Neuron (in vitro differentiated cells): ENCODE measurements at regions not wholly inside any gene's neighbourhood (a gene's known extent, or its start where the extent isn't known, plus 50 kb on each side); places are given as distances from the start of the nearest gene placed in this dataset.

Experiments used
- H2AFZ ChIP-seq: one replicate; pipeline ENCODE4 v1.6.1; 2013; ENCODE audit warnings: low read depth, mild to moderate bottlenecking, inconsistent platforms, low read length, moderate library complexity
- H3K27me3 ChIP-seq: one replicate; pipeline ENCODE4 v1.6.1; 2013; ENCODE audit warnings: low read length; ENCODE audit not compliant: insufficient read depth
- H3K36me3 ChIP-seq: one replicate; pipeline ENCODE4 v1.6.1; 2013; ENCODE audit warnings: low read length; ENCODE audit not compliant: insufficient read depth
- H3K4me1 ChIP-seq: one replicate; pipeline ENCODE4 v1.6.1; 2013; ENCODE audit warnings: low read length; ENCODE audit not compliant: insufficient read depth
- H3K4me3 ChIP-seq: 2 replicates; pipeline ENCODE4 v1.5.1; 2013; ENCODE audit warnings: mild to moderate bottlenecking, low read length, moderate library complexity
- H3K9me3 ChIP-seq: one replicate; pipeline ENCODE4 v1.6.1; 2013; ENCODE audit warnings: low read length

DNA sequence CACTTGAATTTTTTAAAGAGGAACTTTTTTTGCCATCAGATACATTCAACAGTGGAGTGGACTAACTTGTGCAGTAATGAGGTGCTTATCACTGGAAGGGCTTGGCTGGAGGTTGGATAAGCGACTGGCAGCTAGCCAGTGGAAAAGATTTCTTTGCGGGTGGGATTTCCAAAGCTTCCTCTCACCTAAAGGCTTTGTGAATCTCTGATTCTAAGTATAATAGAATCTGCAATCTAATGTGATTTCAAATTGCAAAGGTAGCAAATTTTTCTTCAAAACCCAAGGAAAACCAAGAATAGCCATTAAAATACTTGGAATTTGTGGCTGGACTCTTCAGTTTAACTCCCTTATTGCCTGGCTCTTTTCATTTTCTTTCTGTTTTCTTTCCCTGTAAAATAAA lies 460.4 kb upstream of the MARCKS start:
- H3K4me3 ChIP-seq = no peak overlapping the region
- H3K27me3 ChIP-seq = no peaks in the 10 kb centered on the region
- no peaks in the 10 kb centered on the region for H3K9me3 ChIP-seq
- peaks cover 18% of the 10 kb centered on the region for H3K4me1 ChIP-seq
- no peak overlapping the region for H2AFZ ChIP-seq
- no peaks in the 10 kb centered on the region for H3K36me3 ChIP-seq

GRCh38 chr6:113397236-113397635 lies 459.9 kb upstream of the MARCKS start:
- Histone ChIP-seq H3K4me3 (no peak overlapping the region), H3K27me3 (no peaks in the 10 kb centered on the region), H3K4me1 (peaks cover 13% of the 10 kb centered on the region), H2AFZ (no peak overlapping the region), H3K9me3 (no peaks in the 10 kb centered on the region), H3K36me3 (no peaks in the 10 kb centered on the region)

- Histone ChIP-seq H3K9me3 (no peaks in the 10 kb centered on the region), H3K4me3 (no peak overlapping the region), H3K27me3 (no peaks in the 10 kb centered on the region), H3K4me1 (no peaks in the 10 kb centered on the region), H2AFZ (no peak overlapping the region), H3K36me3 (no peaks in the 10 kb centered on the region)
Observed at GRCh38 chr6:113401231-113401630, 455.9 kb upstream of the MARCKS start.

- Histone ChIP-seq H3K27me3 (no peaks in the 10 kb centered on the region), H2AFZ (no peak overlapping the region), H3K4me1 (no peaks in the 10 kb centered on the region), H3K4me3 (no peak overlapping the region), H3K9me3 (no peaks in the 10 kb centered on the region), H3K36me3 (no peaks in the 10 kb centered on the region)
Observed at GRCh38 chr6:113402544-113402943, 454.6 kb upstream of the MARCKS start.

GRCh38 chr6:113403966-113404595 lies 453.1 kb upstream of the MARCKS start:
- H3K27me3 ChIP-seq = no peaks in the 10 kb centered on the region
- no peaks in the 10 kb centered on the region for H3K36me3 ChIP-seq
- H3K4me1 ChIP-seq = no peaks in the 10 kb centered on the region
- no peak overlapping the region for H3K4me3 ChIP-seq
- no peak overlapping the region for H2AFZ ChIP-seq
- no peaks in the 10 kb centered on the region for H3K9me3 ChIP-seq

GRCh38 chr6:113405326-113406047 lies 451.7 kb upstream of the MARCKS start:
- Histone ChIP-seq H2AFZ (no peak overlapping the region), H3K4me1 (no peaks in the 10 kb centered on the region), H3K9me3 (no peaks in the 10 kb centered on the region), H3K4me3 (no peak overlapping the region), H3K36me3 (no peaks in the 10 kb centered on the region), H3K27me3 (no peaks in the 10 kb centered on the region)

DNA sequence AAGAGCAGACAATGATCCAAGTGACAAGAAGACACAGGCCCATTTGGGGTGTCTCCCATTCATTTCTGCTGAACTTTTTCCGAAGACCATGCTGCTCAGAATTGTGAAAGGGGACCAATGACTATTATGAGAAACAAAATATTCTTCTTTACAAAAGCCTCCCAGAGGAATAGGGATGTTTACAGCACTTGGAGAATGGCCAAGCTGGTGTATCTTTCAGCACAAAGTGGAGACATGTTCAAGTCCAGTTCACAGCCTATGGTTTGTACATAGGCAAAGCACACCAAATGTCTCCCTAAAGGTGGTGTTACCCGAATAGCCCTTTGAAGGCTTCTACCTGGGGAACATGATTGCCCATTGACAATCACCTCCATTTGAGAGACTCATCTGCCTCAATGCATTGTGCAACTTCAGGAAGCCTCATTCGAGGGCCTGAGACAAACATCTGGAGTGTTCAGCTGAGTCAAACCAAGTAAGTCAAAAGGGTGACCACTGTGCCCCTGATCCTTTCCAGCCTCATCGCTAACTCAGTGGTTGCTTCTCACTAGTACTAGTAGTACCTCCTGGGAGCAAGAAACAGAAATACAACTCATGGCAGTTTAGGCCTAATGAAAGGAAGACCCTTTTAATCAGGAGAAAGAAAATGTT lies 451.0 kb upstream of the MARCKS start:
- H3K9me3 ChIP-seq = no peaks in the 10 kb centered on the region
- no peak overlapping the region for H2AFZ ChIP-seq
- no peaks in the 10 kb centered on the region for H3K27me3 ChIP-seq
- no peak overlapping the region for H3K4me3 ChIP-seq
- H3K4me1 ChIP-seq = no peaks in the 10 kb centered on the region
- no peaks in the 10 kb centered on the region for H3K36me3 ChIP-seq

- no peak overlapping the region for H2AFZ ChIP-seq
- H3K4me3 ChIP-seq = no peak overlapping the region
- H3K27me3 ChIP-seq = no peaks in the 10 kb centered on the region
- no peaks in the 10 kb centered on the region for H3K4me1 ChIP-seq
- H3K36me3 ChIP-seq = no peaks in the 10 kb centered on the region
- H3K9me3 ChIP-seq = no peaks in the 10 kb centered on the region
Observed at GRCh38 chr6:113411011-113411410, 446.1 kb upstream of the MARCKS start.

DNA sequence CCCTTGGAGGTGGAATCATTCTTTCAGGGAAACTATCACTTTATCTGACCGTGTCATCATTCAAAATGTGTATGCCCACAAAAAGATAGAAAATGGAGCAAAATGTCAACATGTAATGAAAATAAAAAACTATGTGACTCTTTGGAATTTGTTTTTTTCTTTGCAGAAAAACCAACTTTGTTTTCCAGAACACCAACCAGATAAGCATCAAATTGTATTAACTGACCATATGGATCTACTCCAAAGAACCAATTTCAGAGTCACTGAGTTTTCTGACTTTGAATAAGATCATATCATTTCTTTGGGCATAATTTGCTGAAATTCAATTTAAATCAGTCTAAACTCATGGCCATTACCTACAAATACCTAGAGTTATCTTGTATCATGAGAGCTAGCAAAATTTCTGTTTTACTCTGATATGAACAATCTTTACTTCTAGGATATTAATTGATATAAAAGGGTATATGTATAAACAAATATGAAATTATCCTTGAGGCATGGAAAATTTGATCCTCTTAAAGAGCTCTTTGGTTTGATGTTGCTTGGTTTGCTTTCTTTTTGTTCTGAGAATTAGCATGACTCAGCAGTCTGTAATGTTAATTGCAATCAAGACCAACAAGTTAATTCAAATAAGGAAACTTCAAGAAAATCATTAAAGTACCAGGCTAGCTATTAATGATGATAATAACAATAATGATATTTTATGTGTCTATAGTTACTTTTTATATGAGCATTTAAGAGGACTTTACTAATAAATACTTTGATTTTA lies 444.4 kb upstream of the MARCKS start:
- no peak overlapping the region for H2AFZ ChIP-seq
- H3K4me3 ChIP-seq = no peak overlapping the region
- H3K4me1 ChIP-seq = no peaks in the 10 kb centered on the region

GRCh38 chr6:113414511-113414910 lies 442.6 kb upstream of the MARCKS start:
- no peaks in the 10 kb centered on the region for H3K4me1 ChIP-seq
- no peaks in the 10 kb centered on the region for H3K36me3 ChIP-seq
- no peaks in the 10 kb centered on the region for H3K27me3 ChIP-seq
- no peak overlapping the region for H3K4me3 ChIP-seq
- H2AFZ ChIP-seq = no peak overlapping the region
- H3K9me3 ChIP-seq = no peaks in the 10 kb centered on the region

More for the DNA sequence above, 444.4 kb upstream of the MARCKS start:
- Histone ChIP-seq H3K9me3 (no peaks in the 10 kb centered on the region), H3K36me3 (no peaks in the 10 kb centered on the region), H3K27me3 (no peaks in the 10 kb centered on the region)

DNA sequence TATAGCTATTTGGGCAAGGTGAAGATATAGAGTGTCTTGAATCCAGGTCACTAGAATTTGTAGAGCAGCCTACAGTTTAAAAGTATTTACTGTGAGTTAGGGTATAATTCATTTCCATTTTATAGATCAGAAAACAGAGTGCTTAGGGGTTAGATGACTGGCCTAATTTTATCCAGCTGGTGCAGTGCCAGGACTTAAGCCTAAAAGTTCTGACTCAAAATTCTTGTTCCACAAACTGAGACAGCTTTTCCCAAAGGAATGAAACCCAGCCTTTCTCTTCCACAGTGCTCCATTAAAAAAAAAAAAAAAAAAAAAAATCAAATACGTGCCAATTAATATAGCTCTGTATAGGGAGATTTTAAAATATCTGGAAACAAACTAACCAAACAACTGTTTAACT lies 441.0 kb upstream of the MARCKS start:
- Histone ChIP-seq H3K9me3 (no peaks in the 10 kb centered on the region), H3K27me3 (no peaks in the 10 kb centered on the region), H3K36me3 (no peaks in the 10 kb centered on the region), H2AFZ (no peak overlapping the region), H3K4me1 (no peaks in the 10 kb centered on the region), H3K4me3 (no peak overlapping the region)

DNA sequence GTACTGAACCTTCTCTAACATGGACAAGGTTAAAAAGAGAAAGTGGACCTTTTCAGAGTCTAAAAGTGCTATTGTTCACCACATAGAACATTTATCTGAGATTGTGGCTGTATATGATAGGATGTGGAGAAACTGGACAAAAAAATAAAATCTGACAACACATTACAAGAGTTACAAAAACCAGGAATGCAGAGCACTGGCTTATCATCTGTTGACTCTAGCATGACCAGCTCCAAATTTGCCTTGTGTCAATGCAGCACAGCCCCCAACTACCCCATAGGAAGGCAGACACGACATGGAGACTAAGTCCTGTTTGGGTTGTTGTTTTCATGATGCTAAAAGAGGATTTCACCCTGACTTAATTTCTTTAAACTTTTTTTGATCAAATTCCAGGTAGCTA lies 436.9 kb upstream of the MARCKS start:
- Histone ChIP-seq H3K4me1 (no peaks in the 10 kb centered on the region), H3K36me3 (no peaks in the 10 kb centered on the region), H3K27me3 (no peaks in the 10 kb centered on the region), H2AFZ (no peak overlapping the region), H3K4me3 (no peak overlapping the region), H3K9me3 (no peaks in the 10 kb centered on the region)

DNA sequence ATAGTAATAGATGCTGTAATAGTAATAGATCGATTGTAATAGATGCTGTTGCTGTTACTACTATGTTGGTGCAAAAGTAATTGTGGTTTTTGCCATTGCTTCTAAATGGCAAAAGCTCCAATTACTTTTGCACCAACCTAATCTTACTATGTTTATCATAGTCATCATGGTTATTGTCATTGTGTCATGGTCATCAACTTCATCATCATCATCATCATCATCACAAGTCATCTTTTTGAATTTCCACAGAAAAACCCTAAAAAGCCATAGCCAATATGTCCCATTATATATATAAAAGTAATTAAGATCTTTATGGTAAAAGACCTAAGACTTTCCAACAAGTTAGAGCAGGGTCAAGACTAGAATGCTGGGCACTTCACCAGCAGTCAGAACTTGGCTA lies 435.1 kb upstream of the MARCKS start:
- no peak overlapping the region for H2AFZ ChIP-seq
- no peak overlapping the region for H3K4me3 ChIP-seq
- H3K27me3 ChIP-seq = no peaks in the 10 kb centered on the region

More for the DNA sequence above, 435.1 kb upstream of the MARCKS start:
- Histone ChIP-seq H3K9me3 (no peaks in the 10 kb centered on the region), H3K36me3 (no peaks in the 10 kb centered on the region), H3K4me1 (no peaks in the 10 kb centered on the region)
